ENCODE measurements at regions not wholly inside any gene's neighbourhood (a gene's known extent, or its start where the extent isn't known, plus 50 kb on each side); places are given as distances from the start of the nearest gene placed in this dataset.

DNA sequence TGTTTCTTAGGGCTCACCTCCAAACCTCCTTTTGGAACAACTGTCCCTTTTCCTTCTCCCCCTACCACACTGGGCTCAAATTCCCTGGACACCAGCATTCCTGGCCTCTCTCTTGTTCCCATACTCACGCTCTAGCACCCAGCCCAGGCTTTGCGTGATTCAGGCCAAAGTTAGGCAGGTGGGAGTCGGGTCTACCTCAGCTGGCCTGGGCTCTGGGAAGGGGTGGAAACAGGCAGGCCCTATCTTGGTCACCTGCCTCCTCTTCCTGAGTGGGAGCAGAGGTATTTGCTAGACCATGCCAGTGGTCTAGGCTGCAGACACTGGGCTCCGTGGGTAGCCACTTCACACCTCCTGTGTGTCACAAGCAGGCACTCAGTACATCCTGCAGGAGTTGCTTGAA lies 211.1 kb upstream of the MAMLD1 start:
- H3K4me3 ChIP-seq (ENCODE audit: control insufficient read depth, low read depth, low read length): no peak overlapping the region
- TF ChIP-seq, protein P1, sequence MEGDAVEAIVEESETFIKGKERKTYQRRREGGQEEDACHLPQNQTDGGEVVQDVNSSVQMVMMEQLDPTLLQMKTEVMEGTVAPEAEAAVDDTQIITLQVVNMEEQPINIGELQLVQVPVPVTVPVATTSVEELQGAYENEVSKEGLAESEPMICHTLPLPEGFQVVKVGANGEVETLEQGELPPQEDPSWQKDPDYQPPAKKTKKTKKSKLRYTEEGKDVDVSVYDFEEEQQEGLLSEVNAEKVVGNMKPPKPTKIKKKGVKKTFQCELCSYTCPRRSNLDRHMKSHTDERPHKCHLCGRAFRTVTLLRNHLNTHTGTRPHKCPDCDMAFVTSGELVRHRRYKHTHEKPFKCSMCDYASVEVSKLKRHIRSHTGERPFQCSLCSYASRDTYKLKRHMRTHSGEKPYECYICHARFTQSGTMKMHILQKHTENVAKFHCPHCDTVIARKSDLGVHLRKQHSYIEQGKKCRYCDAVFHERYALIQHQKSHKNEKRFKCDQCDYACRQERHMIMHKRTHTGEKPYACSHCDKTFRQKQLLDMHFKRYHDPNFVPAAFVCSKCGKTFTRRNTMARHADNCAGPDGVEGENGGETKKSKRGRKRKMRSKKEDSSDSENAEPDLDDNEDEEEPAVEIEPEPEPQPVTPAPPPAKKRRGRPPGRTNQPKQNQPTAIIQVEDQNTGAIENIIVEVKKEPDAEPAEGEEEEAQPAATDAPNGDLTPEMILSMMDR (IDR thresholded peaks at IDR 0.05; ENCODE audit: control insufficient read depth, insufficient read depth, low read depth, low read length, missing control alignments): no peak
- no peak for DNase-seq (ENCODE audit: low read depth)

DNA sequence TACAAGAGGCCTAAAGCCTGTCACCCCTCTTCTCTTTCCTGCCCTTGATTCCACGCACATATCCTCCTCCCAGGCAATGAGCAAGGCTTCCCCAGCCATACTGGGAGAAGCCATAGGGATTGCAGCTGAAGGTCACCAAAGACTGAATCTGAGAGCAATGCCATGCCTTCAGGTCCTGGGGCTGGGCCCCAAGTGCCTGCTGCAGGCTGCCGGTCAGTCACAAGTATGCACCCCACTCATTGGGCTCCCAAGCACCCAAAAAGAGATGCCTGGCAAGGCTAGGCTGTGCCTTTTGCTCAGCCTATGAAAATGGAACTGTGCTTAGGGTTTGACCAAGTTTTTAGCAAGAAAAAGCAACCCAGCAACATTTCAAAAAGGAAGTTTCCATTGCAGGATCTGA lies 210.6 kb upstream of the MAMLD1 start:
- H3K4me3 ChIP-seq (ENCODE audit: control insufficient read depth, low read depth, low read length): no peak overlapping the region
- TF ChIP-seq, protein P1 (IDR thresholded peaks at IDR 0.05; ENCODE audit: control insufficient read depth, insufficient read depth, low read depth, low read length, missing control alignments): no peak
- no peak for DNase-seq (ENCODE audit: low read depth)

DNA sequence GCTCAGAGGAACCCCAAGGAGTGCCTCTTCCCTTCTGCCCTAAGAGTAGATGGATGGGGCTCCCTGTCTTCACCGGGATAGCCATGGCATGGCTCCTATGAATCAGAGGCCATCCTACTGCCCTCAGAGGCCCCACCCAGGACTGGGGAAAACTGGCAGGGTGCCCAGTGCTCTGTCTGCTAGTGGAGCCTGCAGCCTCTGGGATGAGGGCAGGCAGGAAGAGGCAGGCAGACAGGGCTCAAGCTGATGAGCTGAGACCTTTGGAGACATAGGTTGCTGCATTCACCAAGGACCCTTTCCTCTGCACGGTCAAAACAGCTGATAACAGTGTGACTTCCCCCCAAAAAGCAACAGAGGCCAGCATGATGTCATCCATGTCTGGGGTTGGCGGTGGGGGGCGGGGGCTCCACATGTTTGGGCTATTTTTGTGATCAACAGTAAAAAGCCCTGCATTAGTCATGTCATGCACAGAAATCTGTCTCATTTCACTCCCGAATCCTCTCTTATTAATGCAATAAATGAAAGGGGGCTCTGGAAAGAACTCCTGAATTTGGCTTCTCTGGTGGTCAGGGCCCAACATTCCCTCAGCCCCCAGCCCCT lies 207.6 kb upstream of the MAMLD1 start:
- DNase-seq (ENCODE audit: low read depth): peak; percentile 28
- H3K4me3 ChIP-seq (ENCODE audit: control insufficient read depth, low read depth, low read length): no peak overlapping the region
- TF ChIP-seq, protein P1 (IDR thresholded peaks at IDR 0.05; ENCODE audit: control insufficient read depth, insufficient read depth, low read depth, low read length, missing control alignments): no peak

DNA sequence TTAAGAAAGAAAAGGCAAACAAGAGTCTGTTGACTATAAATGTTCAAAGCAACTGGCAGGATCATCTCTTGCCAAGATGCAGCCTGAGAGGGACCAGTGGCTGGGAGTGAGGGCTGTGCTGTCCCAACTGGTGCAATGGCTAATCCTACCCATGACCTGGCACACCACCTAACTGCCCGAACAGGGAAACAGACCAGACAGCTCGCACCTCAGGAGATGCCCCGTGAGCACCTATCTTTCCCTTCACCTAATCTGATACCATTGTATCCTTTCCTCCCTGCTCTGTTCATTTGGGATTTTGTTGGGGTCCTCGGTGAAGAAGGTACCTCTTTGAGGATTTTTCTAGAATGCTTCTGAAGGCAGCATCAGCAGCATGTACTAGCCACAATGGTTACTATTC lies 206.5 kb upstream of the MAMLD1 start:
- no peak overlapping the region for H3K4me3 ChIP-seq (ENCODE audit: control insufficient read depth, low read depth, low read length)
- TF ChIP-seq, protein P1 (IDR thresholded peaks at IDR 0.05; ENCODE audit: control insufficient read depth, insufficient read depth, low read depth, low read length, missing control alignments): no peak
- DNase-seq (ENCODE audit: low read depth): no peak

DNA sequence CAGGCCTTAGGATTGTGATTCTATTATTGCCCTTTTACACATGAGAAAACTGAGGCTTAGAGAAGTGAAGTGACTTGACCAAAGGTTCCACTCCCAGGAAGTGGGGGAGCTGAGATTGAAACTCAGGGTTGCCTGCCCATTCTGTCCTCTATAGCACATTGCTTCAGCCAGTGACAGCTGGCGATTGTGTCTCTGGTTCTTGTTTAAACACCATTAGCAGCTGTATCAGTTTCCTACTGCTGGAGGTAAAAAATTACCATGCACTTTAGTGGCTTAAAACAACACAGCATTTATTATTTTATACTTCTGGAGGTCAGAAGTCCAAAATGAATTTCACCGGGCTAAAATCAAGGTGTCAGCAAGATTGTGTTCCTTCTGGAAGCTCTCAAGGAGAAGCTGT lies 205.8 kb upstream of the MAMLD1 start:
- H3K4me3 ChIP-seq (ENCODE audit: control insufficient read depth, low read depth, low read length): no peak overlapping the region
- TF ChIP-seq, protein P1 (IDR thresholded peaks at IDR 0.05; ENCODE audit: control insufficient read depth, insufficient read depth, low read depth, low read length, missing control alignments): no peak
- no peak for DNase-seq (ENCODE audit: low read depth)

DNA sequence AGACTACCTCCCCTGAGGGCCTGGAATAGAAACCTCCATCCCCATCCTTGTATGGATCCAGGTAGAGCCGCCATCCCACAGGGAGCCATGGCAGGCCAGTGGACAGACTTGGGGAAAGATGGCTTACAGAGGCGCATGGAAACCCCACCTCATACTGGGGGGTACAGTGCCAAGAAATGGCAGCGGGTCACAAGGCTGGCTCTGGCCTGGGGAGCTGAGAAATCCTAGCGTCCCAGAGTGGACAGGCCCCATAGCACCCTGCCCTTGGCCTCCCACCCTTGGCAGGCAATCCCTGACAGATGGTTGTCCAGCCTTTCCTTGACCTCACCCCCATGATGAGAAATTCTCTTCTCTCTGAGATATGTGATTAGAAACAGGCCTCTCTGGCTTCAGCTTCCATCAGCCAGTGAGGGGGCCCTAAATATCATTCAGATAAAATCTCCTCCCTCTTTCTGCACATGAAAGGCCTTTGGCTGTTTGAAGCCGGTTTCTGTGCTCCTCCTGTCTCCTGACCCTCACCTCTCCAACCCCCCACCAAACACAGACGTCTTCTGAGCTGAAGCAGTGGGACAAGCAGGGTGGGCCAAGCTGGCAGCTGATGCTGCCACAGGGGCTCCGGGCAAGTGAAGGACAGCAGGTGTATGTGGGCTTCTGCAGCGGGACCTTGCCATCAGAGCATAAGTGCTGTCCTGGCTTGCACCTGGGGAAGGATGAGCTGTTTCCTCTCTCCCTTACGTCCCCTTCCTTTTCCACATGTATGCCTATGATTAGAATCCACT lies 204.4 kb upstream of the MAMLD1 start:
- no peak for DNase-seq (ENCODE audit: low read depth)
- TF ChIP-seq, protein P1 (IDR thresholded peaks at IDR 0.05; ENCODE audit: control insufficient read depth, insufficient read depth, low read depth, low read length, missing control alignments): no peak
- H3K4me3 ChIP-seq (ENCODE audit: control insufficient read depth, low read depth, low read length): no peak overlapping the region

All from AG09309 (cell line).